ENCODE measurements at regions not wholly inside any gene's neighbourhood (a gene's known extent, or its start where the extent isn't known, plus 50 kb on each side); places are given as distances from the start of the nearest gene placed in this dataset.

GRCh38 chr6:170206851-170207431, 83.9 kb downstream of the DLL1 start:
- TF ChIP-seq CTCF (IDR thresholded peaks at IDR 0.05) (no peak), POLR2AphosphoS5 (IDR thresholded peaks at IDR 0.05) (no peak), EP300 (IDR thresholded peaks at IDR 0.05) (no peak)
